HG03139 (cell line): ENCODE measurements at regions not wholly inside any gene's neighbourhood (a gene's known extent, or its start where the extent isn't known, plus 50 kb on each side); places are given as distances from the start of the nearest gene placed in this dataset.

Experiments
- ATAC-seq: cut with Tn5 transposase; IDR thresholded peaks from one replicate; pipeline ENCODE4 v1.9.1; 2021; ENCODE audit not compliant: unreplicated experiment

DNA sequence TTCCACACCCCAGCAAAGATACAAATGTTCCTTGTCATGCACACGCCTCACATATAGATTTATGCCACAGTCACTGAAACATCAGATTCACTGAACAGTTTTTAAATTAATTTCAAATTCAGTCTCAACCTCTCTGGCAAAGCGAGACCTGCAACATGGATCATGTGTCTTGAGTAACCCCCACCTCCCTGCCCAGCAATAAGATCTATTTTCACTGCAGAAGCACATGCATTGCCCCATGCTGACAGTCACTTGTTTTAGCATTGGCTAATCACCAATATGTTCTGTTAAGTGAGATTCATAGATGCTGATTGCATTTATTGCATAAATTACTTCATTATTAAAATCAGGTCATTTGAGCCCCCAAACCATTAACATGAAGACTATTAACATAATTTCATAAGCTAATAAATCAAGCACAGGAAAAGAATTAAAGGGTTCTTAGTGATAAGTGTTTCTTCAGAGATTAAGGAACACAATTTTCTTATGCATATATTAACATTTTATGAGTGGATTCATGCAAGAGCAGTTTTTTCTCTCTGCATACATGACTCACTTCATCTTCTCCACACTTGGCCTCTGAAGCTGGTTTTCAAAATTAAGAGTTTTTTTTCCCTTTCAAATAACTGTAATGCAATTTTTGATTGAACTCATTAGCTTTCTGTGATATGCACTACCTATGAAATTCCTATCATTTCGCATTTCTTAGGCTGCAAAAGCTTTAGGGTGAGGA, 173.2 kb upstream of the SOX4 start:
- ATAC-seq: no peak

DNA sequence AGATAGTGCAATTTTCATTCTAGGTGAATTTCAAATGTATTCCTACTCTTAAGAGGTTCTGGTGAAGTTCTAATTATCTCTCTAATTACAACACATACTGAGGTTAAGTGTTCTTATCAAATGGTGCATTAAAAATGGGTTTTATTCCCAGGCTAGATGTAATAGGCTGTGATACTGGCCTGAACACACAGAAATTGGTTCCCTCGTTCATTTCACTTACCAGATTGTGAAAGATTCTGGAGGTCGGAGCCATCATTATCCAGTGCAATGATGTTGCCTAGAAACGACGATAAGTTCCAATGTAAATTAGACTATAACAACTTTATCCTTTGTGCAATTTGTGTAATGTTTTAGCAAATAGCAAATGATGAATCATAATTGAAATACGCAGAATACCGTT, 172.6 kb upstream of the SOX4 start:
- no peak for ATAC-seq

DNA sequence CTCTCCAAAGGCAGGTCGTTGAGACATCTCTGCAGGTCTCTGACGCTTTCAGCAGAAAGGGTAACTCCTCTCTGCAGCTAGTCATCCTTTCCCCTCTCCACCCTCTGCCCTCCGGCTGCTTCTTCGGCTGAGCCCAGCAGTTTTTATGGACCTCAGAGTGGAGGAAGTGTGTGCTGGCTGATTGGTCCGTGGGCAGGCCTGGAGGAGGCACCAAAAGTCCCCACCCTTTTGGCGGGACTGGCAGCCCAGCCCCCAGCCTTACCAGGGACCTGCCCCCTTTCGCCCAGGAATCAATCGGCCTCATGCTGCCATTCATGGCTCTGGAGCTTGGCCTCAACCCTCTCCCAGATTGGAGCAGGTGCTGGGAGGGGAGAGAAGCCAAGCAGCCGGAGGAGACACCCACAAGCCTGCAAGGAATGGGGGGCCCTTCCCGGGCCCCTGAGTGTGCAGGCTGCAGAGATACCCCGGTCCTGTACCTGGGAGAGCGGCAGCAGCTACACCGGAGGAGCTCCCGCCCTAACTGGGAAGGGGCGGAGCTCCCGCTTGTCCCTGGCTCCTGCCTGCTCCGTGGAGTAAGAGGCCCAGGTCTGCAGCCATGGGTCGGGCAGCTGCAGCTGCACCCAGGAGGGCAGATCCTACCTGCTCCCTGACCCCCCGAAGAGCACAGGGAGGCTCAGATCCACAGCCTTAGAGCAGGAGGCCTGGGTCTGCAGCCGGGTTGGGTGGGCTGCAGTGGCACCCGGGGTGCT, 170.3 kb upstream of the SOX4 start:
- ATAC-seq: no peak

DNA sequence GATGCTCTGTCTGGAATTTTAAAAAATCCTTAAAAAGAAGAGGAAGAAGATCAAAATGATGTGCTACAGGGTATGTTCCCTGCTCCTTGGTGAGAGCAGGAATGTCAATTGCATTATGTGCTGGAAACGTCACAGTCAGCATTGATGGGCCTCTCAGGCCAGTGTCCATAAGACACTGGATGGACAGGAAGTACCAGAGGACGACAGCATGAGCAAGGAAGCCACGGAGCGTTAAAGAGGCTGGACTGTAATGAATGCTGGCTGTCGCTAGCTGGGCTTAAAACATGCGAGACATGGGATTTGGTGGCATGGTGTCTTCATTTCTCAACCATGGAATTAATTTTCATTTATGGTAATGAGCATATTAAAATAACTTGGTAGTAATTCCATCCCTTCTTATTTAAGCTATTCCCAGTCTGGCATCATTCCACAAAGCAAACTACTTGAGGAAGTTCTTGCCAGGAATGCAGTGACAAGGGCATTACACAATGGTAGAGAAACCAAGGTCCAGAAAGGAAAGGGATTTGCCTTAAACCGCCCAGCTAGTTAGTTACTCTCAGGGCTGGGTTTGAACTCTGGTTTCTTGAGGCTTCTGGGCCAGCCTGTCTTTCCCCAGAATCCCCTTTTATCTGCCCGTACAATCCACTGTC, 166.6 kb upstream of the SOX4 start:
- no peak for ATAC-seq

DNA sequence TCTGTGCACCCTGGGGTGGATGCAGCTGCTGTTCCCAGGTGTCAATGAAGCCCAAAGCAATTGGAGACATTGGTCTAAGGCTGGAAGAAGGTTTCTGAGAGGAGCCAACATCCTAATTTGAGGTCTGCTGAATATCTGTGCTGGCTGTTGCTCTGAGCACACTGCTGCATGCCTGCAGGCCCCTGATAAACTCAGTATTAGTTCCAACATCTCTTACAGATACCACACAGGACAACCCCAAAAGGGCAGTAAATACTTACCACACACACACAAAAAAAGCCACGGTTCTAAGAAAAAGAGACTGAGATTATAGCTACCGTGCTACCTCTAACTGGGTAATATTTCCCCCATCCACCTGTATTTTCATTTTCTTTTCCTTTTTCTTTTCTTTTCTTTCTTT, 164.3 kb upstream of the SOX4 start:
- no peak for ATAC-seq

DNA sequence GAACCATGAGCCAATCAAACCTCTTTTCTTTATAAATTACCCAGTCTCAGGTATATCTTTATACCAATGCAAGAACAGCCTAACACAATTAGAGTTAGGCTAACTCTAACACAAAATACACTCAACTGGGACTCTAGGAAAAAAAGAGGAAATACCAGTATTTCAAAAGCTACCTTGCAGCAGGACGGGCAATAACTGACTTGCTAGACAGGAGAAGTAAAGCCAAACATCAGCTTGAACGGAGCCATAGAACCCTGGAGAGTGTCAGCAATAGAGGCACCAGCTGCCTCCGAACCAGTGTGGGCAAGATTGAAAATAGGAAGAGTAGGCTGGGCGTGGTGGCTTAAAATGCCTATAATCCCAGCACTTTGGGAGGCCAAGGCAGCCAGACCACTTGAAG, 162.0 kb upstream of the SOX4 start:
- no peak for ATAC-seq

DNA sequence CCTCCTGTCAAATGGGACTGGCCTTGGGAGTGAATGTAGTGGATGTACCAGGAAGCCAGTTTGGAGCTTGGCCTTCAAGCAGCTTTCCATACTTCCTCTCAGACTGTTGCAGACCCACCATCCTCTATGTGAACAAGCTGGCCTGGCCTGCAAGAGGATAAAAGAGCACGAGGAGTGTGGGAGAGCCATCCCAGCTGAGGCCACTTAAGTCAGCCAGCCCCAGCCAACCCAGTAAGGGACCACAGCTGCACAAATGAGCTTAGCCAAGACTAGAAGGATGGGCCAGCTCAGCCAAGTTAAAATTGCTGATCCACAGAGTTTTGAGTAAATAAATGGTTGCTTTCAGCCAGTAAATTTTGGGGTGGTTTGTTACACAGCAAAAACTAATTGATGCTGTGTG, 156.9 kb upstream of the SOX4 start:
- ATAC-seq: no peak

DNA sequence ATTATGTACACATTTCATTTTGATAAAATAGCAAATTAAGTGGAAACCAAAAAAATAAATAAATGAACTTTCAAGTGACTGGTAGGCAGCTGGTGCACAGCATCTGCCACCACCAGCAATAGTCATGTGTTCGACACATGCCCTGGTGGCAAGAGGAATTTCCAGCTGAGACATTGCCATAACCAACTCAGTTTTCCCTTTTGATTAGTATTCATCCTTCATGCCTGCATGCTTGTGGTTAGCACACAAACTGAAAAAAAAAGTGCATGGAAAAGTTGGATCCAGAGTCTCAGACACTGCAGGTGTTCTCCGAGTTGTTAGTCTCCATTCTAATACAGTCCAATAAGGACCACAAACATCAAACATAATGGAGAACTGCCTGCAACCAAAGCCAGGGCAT, 156.0 kb upstream of the SOX4 start:
- no peak for ATAC-seq

DNA sequence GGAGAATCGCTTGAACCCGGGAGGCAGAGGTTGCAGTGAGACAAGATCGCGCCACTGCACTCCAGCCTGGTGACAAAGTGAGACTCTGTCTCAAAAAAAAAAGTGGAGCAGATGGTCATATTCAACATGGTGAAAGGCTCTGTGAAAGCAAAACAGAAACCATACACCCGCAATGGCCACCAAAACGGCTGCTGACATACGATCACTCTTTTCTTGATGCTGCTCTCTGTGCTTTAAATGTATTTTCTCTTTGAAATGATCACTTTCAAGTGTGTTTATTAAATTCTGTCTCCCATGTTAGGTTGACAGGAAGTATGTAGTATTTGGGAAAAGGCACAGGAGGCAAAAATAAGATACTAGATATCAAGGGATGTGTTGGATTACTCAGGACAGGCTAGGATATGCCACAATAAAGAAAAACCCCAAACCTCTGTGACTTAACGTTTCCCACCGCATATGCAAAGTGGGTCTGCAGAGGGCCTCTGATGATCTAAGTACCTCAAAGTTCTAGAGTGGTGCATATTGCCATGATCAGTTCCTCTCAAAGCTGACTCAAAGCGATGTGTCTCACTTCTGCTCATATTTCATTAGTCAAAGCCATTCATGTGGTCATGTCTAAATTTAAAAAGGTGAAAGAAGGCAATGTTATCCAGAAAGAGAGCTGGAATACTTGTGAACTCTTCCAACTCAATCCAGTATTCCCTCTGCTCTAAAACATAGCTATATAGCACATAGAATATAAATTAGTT, 155.1 kb upstream of the SOX4 start:
- ATAC-seq: peak; percentile 96

DNA sequence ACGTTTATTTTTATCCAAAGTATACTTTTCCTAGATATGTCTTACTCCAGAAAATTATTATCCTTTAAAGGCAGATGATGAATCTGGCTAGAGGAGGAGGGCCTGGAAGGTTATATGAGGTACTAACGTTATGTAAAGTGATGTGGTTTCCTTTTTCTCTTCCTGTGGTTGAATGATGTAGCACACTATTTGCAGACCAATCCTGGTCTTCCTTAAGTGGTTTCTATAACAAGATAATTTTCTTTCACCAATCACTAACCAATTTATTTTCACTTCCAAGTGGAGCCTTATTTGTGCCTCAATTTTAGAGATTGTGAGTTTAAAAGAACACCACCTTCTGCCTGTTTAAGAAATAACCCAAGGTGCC, 154.6 kb upstream of the SOX4 start:
- ATAC-seq: peak; percentile 47

DNA sequence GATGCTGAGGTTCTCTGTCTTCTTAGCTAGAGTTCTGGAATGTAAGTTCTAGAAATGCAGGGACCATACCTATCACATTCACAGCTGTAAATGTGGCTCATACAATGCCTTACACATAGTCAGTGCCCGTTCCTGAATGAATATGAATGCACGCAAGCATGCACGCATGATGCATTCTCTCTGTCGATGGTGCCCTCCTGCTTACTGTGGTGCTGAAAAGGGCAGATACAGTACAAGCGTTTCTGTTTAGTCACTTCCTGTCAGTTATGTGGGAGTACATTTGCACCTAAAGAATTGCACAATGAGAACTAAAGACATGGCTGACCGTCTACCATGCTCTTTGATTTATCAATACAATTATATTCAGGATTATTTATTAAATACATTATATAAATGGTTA, 152.2 kb upstream of the SOX4 start:
- no peak for ATAC-seq

DNA sequence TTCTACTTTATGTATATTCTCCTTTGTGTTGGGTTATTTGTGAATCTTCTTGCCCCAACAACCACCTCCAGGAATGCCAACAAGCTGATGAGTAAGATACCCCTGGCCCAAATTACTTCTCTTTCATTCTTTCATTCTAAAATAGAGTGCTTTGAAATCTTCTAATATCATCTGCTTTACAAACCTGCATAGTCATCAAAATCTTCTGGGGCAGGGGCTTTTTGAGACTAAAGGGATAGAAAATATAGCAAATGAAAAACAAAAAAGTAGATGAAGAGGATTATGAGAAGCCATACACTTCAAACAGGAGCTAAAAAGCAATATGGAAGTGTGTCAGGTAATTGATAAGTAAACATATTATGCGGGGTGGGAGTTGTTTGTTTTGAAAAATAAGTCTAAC, 150.7 kb upstream of the SOX4 start:
- no peak for ATAC-seq

DNA sequence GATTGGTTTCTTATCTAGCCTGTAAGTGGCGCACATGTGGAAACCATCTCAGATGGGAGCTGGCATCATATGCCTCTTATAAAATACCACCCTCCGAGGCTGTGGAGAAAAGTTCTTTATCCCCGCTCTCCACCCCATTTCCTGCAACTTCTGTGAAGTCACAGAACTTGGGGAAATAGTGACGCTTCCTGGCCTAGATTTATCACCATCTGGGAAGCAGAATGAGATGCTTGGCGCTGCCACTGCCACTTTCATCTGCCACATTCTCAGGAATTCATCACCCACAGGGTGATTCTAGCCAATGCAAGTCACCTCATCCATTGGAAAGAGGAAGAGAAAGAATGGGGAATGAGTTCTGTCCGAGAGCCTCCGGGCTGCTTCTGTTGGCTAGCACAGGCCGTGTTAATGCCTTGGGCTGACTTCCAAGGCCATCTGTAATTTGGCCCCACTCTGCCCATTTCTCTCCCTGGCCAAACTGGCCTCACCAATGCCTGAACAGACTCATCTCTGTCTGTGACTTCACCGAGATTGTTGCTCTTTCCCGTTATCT, 148.8 kb upstream of the SOX4 start:
- no peak for ATAC-seq

DNA sequence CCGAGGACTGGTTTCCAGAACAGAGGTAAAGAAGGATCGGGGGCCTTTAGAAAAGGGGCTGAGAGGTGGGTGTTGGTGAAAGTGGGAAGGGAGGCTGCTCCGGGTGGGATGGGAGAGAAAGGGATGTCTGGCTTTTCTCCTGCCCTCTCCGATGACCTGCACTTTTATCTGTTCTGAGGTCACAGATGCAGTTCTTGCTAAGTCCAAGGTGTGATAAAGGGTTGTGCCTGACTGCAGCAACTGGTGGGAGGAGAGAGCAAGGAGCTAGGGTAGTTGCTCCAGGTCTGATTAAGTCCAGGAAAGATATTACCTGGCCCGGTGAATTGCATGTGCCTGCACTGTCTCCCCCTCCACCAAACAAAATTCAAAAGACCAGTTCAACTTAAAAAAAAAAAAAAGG, 145.6 kb upstream of the SOX4 start:
- ATAC-seq: no peak

DNA sequence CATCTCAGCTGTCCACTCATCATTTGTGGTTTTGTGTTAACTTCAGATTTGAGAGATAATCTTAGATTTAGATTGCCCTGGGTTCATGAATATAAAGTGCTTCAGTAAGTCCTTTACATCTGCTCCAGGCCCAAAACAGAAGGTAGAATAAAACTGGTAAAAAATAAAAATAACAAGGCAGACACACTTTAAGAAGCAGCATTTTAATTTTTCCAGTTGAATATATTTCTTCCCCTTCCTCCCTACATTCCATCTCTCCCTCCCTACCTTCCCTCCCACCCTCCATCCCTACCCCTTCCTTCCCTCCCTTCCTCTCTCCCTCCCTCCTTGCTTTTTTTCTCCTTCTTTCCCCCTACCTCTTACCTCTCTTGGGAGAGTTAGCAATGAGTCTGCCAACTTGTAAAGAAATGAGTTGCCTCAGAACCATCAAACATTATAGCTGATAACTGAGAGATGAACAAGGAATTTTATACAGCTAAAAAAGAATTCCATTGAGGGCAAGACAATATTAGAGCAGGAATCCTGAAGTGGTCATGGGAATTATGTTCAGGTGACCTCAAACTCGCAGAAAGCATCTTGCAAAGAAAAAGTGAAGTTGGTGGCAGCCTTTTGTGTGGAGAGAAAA, 145.0 kb upstream of the SOX4 start:
- ATAC-seq: no peak

DNA sequence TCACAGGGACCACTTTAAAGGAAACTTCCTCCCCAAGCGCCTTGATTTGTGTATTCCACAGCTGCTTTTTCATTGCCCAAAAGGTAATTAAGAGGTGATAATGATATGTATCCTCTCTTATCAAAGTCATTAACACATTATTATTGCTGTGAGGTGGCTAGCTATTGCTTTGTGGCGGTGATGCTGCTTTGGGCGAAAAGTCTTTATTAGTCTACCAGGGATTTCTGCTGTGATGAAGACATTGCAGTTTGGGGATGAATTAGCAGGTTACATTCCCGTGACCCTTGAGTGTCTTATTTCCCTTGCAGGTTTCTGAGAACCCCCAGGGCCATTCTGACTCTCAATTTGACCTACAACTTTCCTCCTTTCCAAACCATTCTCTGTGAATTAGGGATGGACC, 143.4 kb upstream of the SOX4 start:
- ATAC-seq: no peak

DNA sequence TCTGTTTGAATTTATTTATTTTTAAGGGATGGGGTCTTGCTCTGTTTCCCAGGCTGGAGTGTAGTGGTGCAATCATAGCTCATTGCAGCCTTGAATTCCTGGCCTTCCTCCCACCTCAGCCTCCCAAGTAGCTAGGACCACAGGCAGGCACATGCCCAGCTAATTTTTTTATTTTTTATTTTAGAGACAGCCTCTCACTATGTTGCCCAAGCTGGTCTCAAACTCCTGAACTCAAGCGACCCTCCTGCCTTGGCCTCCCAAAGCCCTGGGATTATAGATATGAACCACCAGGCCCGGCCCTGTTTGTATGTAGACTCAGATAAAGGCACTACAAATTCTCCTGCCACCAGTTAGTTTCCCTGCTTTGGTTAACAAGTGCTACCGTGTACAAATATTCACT, 142.9 kb upstream of the SOX4 start:
- no peak for ATAC-seq

DNA sequence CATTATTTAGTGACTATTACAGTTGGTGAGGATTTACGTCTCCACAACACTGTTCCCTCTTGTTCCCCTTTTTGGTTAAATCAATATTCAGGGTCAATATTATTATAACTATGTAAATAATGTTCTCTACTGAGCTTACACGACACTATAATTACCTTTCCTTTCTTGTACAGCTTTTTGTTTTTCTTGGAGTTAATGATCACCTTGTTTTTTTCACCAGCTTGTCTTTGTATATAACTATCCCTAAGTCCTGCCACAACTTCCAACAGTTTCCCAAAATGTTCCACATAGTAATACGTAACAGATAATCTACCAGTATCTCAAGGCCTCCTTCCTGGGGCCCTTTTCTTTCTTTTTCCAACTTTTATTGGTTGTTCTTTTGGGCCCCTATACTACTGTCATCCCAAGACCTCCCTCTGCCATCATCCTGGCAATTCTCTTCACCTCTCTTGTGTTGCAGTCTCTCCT, 142.0 kb upstream of the SOX4 start:
- no peak for ATAC-seq

DNA sequence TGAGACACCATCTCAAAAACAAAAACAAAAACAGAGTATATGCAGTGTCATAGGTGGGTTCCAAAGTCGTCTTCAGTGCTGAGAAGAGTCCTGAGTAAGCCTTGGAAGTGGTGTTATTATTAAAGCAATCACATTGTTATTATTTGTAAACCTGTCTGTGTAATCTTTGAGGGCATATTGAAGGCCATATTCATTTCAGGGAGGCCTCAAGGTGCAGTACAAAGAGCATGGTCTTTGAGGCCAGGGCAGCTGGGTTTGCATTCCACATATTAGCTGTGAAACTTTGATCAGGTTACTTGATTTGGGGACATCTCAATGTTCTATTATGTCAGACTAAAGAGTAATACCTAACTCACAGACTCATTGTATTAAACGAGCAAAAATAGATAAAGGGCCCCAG, 139.3 kb upstream of the SOX4 start:
- no peak for ATAC-seq

DNA sequence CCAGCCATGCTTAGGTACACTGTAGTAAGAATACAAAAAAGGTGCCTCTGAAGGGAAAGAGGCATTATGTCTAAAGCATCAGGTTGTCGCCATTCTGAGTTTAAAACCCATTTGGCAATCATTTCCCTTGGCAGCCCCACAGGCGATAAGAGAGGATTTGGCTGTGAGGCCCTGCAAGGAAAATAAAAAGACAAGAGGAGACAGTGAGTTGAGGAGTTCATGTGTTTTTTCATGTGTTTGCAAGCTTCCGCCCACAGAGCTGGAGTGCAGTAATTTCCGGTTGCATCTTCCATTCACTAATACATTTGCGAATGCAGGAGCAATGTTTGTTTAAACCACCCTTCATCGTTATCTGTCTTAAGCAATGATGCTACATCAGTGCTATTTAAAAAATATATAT, 138.5 kb upstream of the SOX4 start:
- ATAC-seq: no peak

DNA sequence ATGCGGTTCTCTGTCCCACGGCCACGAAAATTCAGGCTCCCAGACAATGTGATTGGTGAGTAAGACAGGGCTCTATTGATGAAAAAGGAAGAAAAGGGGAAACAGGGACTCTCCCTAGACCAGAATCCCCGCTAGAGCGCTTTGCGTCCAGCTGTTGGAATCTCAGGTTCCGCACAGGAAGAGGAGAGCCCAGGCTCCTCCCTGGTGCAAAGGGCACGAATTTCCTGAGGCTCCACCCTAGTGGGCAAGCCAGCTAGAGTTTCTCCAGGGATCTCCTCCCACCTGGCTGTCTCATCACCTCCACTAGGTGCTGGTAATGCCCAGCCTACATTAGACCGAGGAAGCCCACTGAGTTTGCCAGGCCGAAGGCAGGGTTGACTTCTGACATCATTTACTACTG, 135.9 kb upstream of the SOX4 start:
- ATAC-seq: no peak
